ENCODE measurements at regions not wholly inside any gene's neighbourhood (a gene's known extent, or its start where the extent isn't known, plus 50 kb on each side); places are given as distances from the start of the nearest gene placed in this dataset.

- no peak overlapping the region for H3K27ac ChIP-seq
- intact Hi-C loops (cut with DNase I; ENCODE audit: low total_unique reads), result no loop called here
- no peaks in the 10 kb centered on the region for H3K36me3 ChIP-seq
- no peak for DNase-seq
- no peak overlapping the region for H3K4me3 ChIP-seq
- TF ChIP-seq CTCF (IDR thresholded peaks at IDR 0.05), result no peak
- H3K4me1 ChIP-seq, result no peaks in the 10 kb centered on the region
- H3K27me3 ChIP-seq, result no peaks in the 10 kb centered on the region
- no peaks in the 10 kb centered on the region for H3K9me3 ChIP-seq
Measured at GRCh38 chrX:106436691-106437090, 175.1 kb upstream of the RADX start.

GRCh38 chrX:106437407-106437806 is 174.4 kb upstream of the RADX start:
- intact Hi-C loops (cut with DNase I; ENCODE audit: low total_unique reads), result no loop called here
- H3K27ac ChIP-seq, result no peak overlapping the region
- H3K9me3 ChIP-seq, result no peaks in the 10 kb centered on the region
- no peak overlapping the region for H3K4me3 ChIP-seq
- no peaks in the 10 kb centered on the region for H3K36me3 ChIP-seq
- no peak for DNase-seq
- H3K4me1 ChIP-seq, result no peaks in the 10 kb centered on the region
- no peak for TF ChIP-seq CTCF (IDR thresholded peaks at IDR 0.05)
- H3K27me3 ChIP-seq, result no peaks in the 10 kb centered on the region

GRCh38 chrX:106450405-106450804 is 161.4 kb upstream of the RADX start:
- no peaks in the 10 kb centered on the region for H3K36me3 ChIP-seq
- H3K4me1 ChIP-seq, result no peaks in the 10 kb centered on the region
- intact Hi-C loops (cut with DNase I; ENCODE audit: low total_unique reads), result no loop called here
- TF ChIP-seq CTCF (IDR thresholded peaks at IDR 0.05), result no peak
- H3K27ac ChIP-seq, result no peak overlapping the region
- H3K27me3 ChIP-seq, result no peaks in the 10 kb centered on the region
- H3K9me3 ChIP-seq, result no peaks in the 10 kb centered on the region
- H3K4me3 ChIP-seq, result no peak overlapping the region
- DNase-seq, result no peak

- no peak for TF ChIP-seq CTCF (IDR thresholded peaks at IDR 0.05)
- Histone ChIP-seq H3K27me3 (no peaks in the 10 kb centered on the region), H3K4me3 (no peak overlapping the region), H3K27ac (no peak overlapping the region), H3K9me3 (no peaks in the 10 kb centered on the region), H3K36me3 (no peaks in the 10 kb centered on the region), H3K4me1 (no peaks in the 10 kb centered on the region)
- intact Hi-C loops (cut with DNase I; ENCODE audit: low total_unique reads), result no loop called here
- DNase-seq, result no peak
Measured at GRCh38 chrX:106451933-106452332, 159.8 kb upstream of the RADX start.

GRCh38 chrX:106454991-106455390 is 156.8 kb upstream of the RADX start:
- Histone ChIP-seq H3K36me3 (no peaks in the 10 kb centered on the region), H3K27ac (no peak overlapping the region), H3K27me3 (no peaks in the 10 kb centered on the region), H3K4me3 (no peak overlapping the region), H3K4me1 (no peaks in the 10 kb centered on the region), H3K9me3 (no peaks in the 10 kb centered on the region)
- no peak for TF ChIP-seq CTCF (IDR thresholded peaks at IDR 0.05)
- DNase-seq, result no peak
- intact Hi-C loops (cut with DNase I; ENCODE audit: low total_unique reads), result no loop called here

GRCh38 chrX:106457802-106458201 is 154.0 kb upstream of the RADX start:
- no peaks in the 10 kb centered on the region for H3K9me3 ChIP-seq

More at GRCh38 chrX:106457802-106458201, 154.0 kb upstream of the RADX start:
- TF ChIP-seq CTCF (IDR thresholded peaks at IDR 0.05), result no peak
- no peaks in the 10 kb centered on the region for H3K4me1 ChIP-seq
- H3K36me3 ChIP-seq, result no peaks in the 10 kb centered on the region
- H3K27me3 ChIP-seq, result no peaks in the 10 kb centered on the region
- no peak overlapping the region for H3K4me3 ChIP-seq
- no peak for DNase-seq
- H3K27ac ChIP-seq, result no peak overlapping the region
- intact Hi-C loops (cut with DNase I; ENCODE audit: low total_unique reads), result no loop called here

Measured in tibial artery (tissue), 4 donors.